M059J (cell line): ENCODE measurements at regions not wholly inside any gene's neighbourhood (a gene's known extent, or its start where the extent isn't known, plus 50 kb on each side); places are given as distances from the start of the nearest gene placed in this dataset.
"Not testable (repeated sequence)": the region's sequence is repeated elsewhere in the genome, so short reads cannot be mapped to it uniquely, and the experiment has no call there.

Source experiments
- DNase-seq: peaks from one replicate; pipeline ENCODE4 v3.0.0-alpha.2; 2012; ENCODE audit warnings: low read depth

- DNase-seq, result not testable (repeated sequence)
Observed at GRCh38 chr10:80859279-80859678, 321.6 kb downstream of the SH2D4B start.

- DNase-seq, result no peak
Observed at GRCh38 chr10:80860719-80861118, 323.0 kb downstream of the SH2D4B start.

- DNase-seq, result no peak
Observed at GRCh38 chr10:80861882-80862281, 324.2 kb downstream of the SH2D4B start.

GRCh38 chr10:80870282-80870681 is 332.6 kb downstream of the SH2D4B start:
- no peak for DNase-seq

- DNase-seq, result no peak
Observed at GRCh38 chr10:80871083-80871482, 333.4 kb downstream of the SH2D4B start.

GRCh38 chr10:80878330-80878729 is 340.6 kb downstream of the SH2D4B start:
- no peak for DNase-seq

GRCh38 chr10:80890146-80890545 is 352.4 kb downstream of the SH2D4B start:
- no peak for DNase-seq

GRCh38 chr10:80893256-80893655 is 355.6 kb downstream of the SH2D4B start:
- DNase-seq, result no peak

- DNase-seq, result no peak
Observed at GRCh38 chr10:80894311-80894791, 356.6 kb downstream of the SH2D4B start.

- no peak for DNase-seq
Observed at GRCh38 chr10:80894797-80895467, 357.2 kb downstream of the SH2D4B start.

GRCh38 chr10:80896076-80896475 is 358.4 kb downstream of the SH2D4B start:
- DNase-seq, result no peak

GRCh38 chr10:80896959-80897358 is 359.3 kb downstream of the SH2D4B start:
- no peak for DNase-seq

- no peak for DNase-seq
Observed at GRCh38 chr10:80900661-80901060, 363.0 kb downstream of the SH2D4B start.

GRCh38 chr10:80908611-80909010 is 370.9 kb downstream of the SH2D4B start:
- no peak for DNase-seq

- DNase-seq, result no peak
Observed at GRCh38 chr10:80909254-80909653, 371.6 kb downstream of the SH2D4B start.

- no peak for DNase-seq
Observed at GRCh38 chr10:80917636-80918035, 379.9 kb downstream of the SH2D4B start.

- DNase-seq, result no peak
Observed at GRCh38 chr10:80921032-80921431, 383.3 kb downstream of the SH2D4B start.

GRCh38 chr10:80924063-80924952 is 386.6 kb downstream of the SH2D4B start:
- peak; percentile 19 for DNase-seq

GRCh38 chr10:80927419-80928078 is 389.8 kb downstream of the SH2D4B start:
- no peak for DNase-seq

- DNase-seq, result no peak
Observed at GRCh38 chr10:80938903-80939302, 401.2 kb downstream of the SH2D4B start.

GRCh38 chr10:80945264-80945880 is 407.7 kb downstream of the SH2D4B start:
- DNase-seq, result peak; percentile 1

- no peak for DNase-seq
Observed at GRCh38 chr10:80946073-80946472, 408.4 kb downstream of the SH2D4B start.
